Uterus (tissue), 3 donors: ENCODE measurements at regions not wholly inside any gene's neighbourhood (a gene's known extent, or its start where the extent isn't known, plus 50 kb on each side); places are given as distances from the start of the nearest gene placed in this dataset.

ENCODE experiments used
- DNase-seq, 2 donors: peaks; one replicate each; pipeline ENCODE4 v3.0.0-alpha.2; 2019 to 2020
- H3K27ac ChIP-seq, 2 donors: fragments of 200-600 bp; sonication (generic); 1 replicate in 1 of 2; 2 replicates in 1 of 2; pipeline ENCODE4 v1.5.1; 2016 to 2018
- H3K27me3 ChIP-seq, 2 donors: fragments of 200-600 bp; sonication (generic); one replicate each; pipeline ENCODE4 v1.5.1; 2018 to 2019; ENCODE audit warnings: control low read depth in 1 of 2
- H3K36me3 ChIP-seq, 2 donors: fragments of 200-600 bp; sonication (generic); one replicate each; pipeline ENCODE4 v1.5.1; 2019; ENCODE audit warnings: control low read depth in 1 of 2
- H3K4me1 ChIP-seq, 2 donors: fragments of 200-600 bp; sonication (generic); one replicate each; pipeline ENCODE4 v1.5.1; 2018 to 2019; ENCODE audit warnings: control low read depth in 1 of 2
- H3K4me3 ChIP-seq, 2 donors: fragments of 200-600 bp; sonication (generic); 1 replicate in 1 of 2; 2 replicates in 1 of 2; pipeline ENCODE4 v1.5.1; 2018 to 2019; ENCODE audit warnings: mild to moderate bottlenecking in 1 of 2
- H3K9me3 ChIP-seq, 2 donors: fragments of 200-600 bp; sonication (generic); one replicate each; pipeline ENCODE4 v1.5.1; 2019; ENCODE audit warnings: control low read depth in 1 of 2
- CTCF ChIP-seq, 4 experiments: fragments of 200-600 bp in 2 of 4; fragments of 450-650 bp in 2 of 4; sonication (generic) in 2 of 4; IDR thresholded peaks; one replicate each; pipeline ENCODE4 v1.5.1; 2016 to 2019; ENCODE audit warnings: antibody characterized with exemption in 4 of 4, mild to moderate bottlenecking in 2 of 4, moderate library complexity in 1 of 4
- POLR2A ChIP-seq, 2 donors: fragments of 450-650 bp; IDR thresholded peaks; one replicate each; pipeline ENCODE4 v1.6.1; 2016; ENCODE audit warnings: antibody characterized with exemption in 2 of 2, mild to moderate bottlenecking in 1 of 2, moderate library complexity in 1 of 2
- intact Hi-C: fragments of 100-400 bp; cut with DNase I; formaldehyde crosslinking; loops from one replicate; pipeline ENCODE4 v1.15.1; 2023; ENCODE audit warnings: low total_unique reads
- donor health status: DM: yes; HTN: yes; CAD: no.

DNA sequence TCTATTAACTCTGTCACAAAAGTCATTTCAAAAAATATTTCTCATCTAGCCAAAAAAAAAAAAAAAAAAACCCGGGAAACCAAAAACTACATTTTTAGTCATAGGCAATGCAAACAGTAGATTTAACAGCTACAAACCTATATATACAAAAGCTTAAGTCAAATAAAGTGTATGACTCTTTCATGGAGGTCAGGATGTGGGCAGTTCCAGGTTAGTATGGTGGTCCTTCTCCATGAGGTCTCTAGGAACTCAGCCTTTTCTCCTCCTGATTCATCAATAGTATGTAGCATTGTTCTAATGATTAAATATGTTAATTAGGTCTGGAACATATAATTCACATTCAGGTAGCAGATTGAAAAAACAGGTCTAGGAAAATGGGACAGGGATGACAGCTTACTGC, 586.5 kb downstream of the SLC16A7 start:
- Histone ChIP-seq H3K9me3 (no peaks in the 10 kb centered on the region), H3K4me3 (no peak overlapping the region), H3K36me3 (no peaks in the 10 kb centered on the region), H3K4me1 (no peaks in the 10 kb centered on the region), H3K27me3 (no peaks in the 10 kb centered on the region), H3K27ac (no peak overlapping the region)
- TF ChIP-seq CTCF (IDR thresholded peaks at IDR 0.05) (no peak), POLR2A (IDR thresholded peaks at IDR 0.05) (no peak)
- intact Hi-C loops = no loop called here
- no peak for DNase-seq

DNA sequence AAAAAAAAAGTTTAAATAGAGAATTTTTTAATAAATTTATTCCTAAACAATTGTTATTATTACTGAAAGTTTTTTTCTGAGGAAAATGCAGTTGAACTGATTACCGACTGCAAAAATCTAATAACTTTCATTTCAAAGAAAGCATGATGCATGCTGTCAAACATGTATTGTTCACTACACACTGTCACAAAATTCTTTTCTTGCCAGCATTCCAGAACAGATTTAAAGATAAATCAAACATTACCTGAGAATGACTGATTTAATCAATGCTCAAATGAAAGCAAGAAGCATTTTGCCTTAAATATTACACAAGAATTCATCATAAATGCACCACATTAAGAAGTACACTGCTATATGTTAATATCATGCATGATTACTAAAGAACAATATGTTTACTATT, 588.3 kb downstream of the SLC16A7 start:
- H3K4me1 ChIP-seq = no peaks in the 10 kb centered on the region
- no peak overlapping the region for H3K27ac ChIP-seq
- H3K27me3 ChIP-seq = no peaks in the 10 kb centered on the region
- H3K9me3 ChIP-seq = no peaks in the 10 kb centered on the region
- intact Hi-C loops = no loop called here
- TF ChIP-seq POLR2A (IDR thresholded peaks at IDR 0.05) (no peak), CTCF (IDR thresholded peaks at IDR 0.05) (no peak)
- no peaks in the 10 kb centered on the region for H3K36me3 ChIP-seq
- H3K4me3 ChIP-seq = no peak overlapping the region
- DNase-seq = no peak

- H3K36me3 ChIP-seq = no peaks in the 10 kb centered on the region
- no peaks in the 10 kb centered on the region for H3K27me3 ChIP-seq
- no peak overlapping the region for H3K4me3 ChIP-seq
- intact Hi-C loops = no loop called here
- H3K9me3 ChIP-seq = no peaks in the 10 kb centered on the region
- TF ChIP-seq POLR2A (IDR thresholded peaks at IDR 0.05) (no peak), CTCF (IDR thresholded peaks at IDR 0.05) (no peak)
- DNase-seq = no peak
- H3K27ac ChIP-seq = no peak overlapping the region
- H3K4me1 ChIP-seq = no peaks in the 10 kb centered on the region
Measured at GRCh38 chr12:60185060-60185459, 589.2 kb downstream of the SLC16A7 start.

GRCh38 chr12:60191271-60191670, 595.4 kb downstream of the SLC16A7 start:
- intact Hi-C loops = no loop called here
- DNase-seq = no peak
- Histone ChIP-seq H3K36me3 (no peaks in the 10 kb centered on the region), H3K4me1 (no peaks in the 10 kb centered on the region), H3K27me3 (no peaks in the 10 kb centered on the region), H3K9me3 (no peaks in the 10 kb centered on the region), H3K4me3 (no peak overlapping the region), H3K27ac (no peak overlapping the region)
- TF ChIP-seq POLR2A (IDR thresholded peaks at IDR 0.05) (no peak), CTCF (IDR thresholded peaks at IDR 0.05) (no peak)

GRCh38 chr12:60191676-60192359, 596.0 kb downstream of the SLC16A7 start:
- no peak overlapping the region for H3K4me3 ChIP-seq
- H3K4me1 ChIP-seq = no peaks in the 10 kb centered on the region
- no peak overlapping the region for H3K27ac ChIP-seq
- H3K36me3 ChIP-seq = no peaks in the 10 kb centered on the region
- TF ChIP-seq CTCF (IDR thresholded peaks at IDR 0.05) (no peak), POLR2A (IDR thresholded peaks at IDR 0.05) (no peak)
- H3K27me3 ChIP-seq = no peaks in the 10 kb centered on the region
- no peak for DNase-seq
- intact Hi-C loops = no loop called here
- H3K9me3 ChIP-seq = no peaks in the 10 kb centered on the region
